D721Med (cell line): ENCODE measurements at regions not wholly inside any gene's neighbourhood (a gene's known extent, or its start where the extent isn't known, plus 50 kb on each side); places are given as distances from the start of the nearest gene placed in this dataset.

Experiments
- DNase-seq: peaks from one replicate; pipeline ENCODE4 v3.0.0; 2011; ENCODE audit warnings: low spot score; ENCODE audit not compliant: insufficient read length
- FAIRE-seq: peaks from 2 replicates; lab custom pipeline; 2011; peaks lifted over from hg19 to GRCh38; lab: Jason Lieb, UNC
- TF ChIP-seq, protein P1 (sequence below): IDR thresholded peaks from 2 replicates; pipeline ENCODE4 v1.5.1; 2012; ENCODE audit warnings: mild to moderate bottlenecking, control low read depth; ENCODE audit not compliant: insufficient read depth; ENCODE audit errors: missing control alignments

DNA sequence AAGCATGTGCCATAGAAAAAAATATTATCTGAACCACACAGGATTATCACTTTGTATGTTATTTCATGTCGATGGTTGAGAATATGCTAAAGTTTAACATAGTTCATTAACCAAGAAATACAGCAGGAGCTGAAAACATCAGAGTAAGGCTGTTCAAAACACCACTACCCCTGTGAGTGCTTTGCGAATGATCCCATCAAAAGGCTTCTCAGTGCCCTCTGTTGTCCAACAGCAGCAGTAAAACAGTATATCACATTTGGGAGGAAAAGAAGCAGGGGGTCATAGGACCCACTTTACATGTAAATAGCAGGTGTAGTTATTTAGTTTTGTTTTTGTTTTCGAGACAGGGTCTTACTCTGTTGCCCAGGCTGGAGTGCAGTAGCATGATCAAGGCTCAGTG, 289.4 kb upstream of the FMN2 start:
- FAIRE-seq (peak; percentile 84), DNase-seq (no peak)
- TF ChIP-seq, protein P1, sequence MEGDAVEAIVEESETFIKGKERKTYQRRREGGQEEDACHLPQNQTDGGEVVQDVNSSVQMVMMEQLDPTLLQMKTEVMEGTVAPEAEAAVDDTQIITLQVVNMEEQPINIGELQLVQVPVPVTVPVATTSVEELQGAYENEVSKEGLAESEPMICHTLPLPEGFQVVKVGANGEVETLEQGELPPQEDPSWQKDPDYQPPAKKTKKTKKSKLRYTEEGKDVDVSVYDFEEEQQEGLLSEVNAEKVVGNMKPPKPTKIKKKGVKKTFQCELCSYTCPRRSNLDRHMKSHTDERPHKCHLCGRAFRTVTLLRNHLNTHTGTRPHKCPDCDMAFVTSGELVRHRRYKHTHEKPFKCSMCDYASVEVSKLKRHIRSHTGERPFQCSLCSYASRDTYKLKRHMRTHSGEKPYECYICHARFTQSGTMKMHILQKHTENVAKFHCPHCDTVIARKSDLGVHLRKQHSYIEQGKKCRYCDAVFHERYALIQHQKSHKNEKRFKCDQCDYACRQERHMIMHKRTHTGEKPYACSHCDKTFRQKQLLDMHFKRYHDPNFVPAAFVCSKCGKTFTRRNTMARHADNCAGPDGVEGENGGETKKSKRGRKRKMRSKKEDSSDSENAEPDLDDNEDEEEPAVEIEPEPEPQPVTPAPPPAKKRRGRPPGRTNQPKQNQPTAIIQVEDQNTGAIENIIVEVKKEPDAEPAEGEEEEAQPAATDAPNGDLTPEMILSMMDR, result peak; percentile 14

DNA sequence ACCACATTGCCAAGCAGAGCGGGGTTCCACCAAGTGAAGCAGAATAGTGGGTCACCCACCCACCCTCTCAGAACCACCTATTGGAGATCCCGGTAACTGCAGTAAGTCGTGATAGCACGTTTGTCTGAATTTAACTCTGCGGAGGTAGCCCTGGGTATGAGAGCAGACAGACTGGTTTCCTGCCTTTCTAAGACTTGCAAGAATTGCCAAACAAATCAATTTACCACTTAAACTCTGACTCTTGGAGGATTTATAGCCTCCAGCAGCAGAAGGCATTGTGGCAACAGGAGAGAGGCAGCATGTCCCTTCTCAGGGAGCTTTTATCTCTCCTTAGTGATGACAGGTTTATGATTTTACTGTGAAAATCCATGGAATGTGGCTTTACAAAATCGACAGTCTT, 287.9 kb upstream of the FMN2 start:
- TF ChIP-seq, protein P1, result no peak
- no peak for DNase-seq
- FAIRE-seq, result no peak

DNA sequence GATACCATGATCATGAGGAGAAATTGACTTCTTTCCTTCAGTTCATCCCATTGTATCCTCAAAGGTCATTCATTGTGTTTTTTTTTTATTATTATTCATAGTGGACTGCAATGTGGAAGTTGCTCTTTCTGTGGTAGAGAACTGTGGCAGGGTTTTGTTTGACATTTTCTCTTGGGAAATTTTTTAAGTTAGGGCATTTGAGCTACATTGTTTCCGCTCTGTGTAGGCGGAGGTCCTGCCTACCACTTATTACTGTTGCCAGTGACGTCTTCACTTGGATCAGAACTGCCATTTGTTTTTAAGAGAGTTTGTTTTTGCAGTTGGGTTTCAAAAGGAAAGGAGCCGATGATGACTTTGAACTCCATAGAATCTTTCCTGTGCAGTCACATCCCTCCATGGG, 287.4 kb upstream of the FMN2 start:
- TF ChIP-seq, protein P1, result no peak
- FAIRE-seq (no peak), DNase-seq (no peak)

DNA sequence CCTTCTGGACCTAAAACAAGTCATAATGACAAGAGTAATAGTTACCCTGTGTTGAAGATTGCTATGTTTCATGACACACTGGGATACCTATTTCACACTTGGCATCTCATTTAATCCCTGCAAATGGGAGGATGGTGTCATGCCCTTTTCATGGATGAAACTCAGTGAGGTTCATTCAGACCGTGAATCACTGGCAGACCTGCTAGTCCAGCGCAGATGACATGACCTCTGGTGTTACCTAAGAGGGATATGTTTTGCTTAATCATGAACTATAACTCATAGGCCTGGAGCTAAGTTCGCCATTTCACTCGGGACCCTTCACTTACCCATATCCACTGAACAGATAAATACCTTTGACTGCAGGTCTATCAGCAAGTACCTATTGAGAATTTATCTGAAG, 286.6 kb upstream of the FMN2 start:
- DNase-seq (no peak), FAIRE-seq (peak; percentile 55)
- TF ChIP-seq, protein P1, result no peak

DNA sequence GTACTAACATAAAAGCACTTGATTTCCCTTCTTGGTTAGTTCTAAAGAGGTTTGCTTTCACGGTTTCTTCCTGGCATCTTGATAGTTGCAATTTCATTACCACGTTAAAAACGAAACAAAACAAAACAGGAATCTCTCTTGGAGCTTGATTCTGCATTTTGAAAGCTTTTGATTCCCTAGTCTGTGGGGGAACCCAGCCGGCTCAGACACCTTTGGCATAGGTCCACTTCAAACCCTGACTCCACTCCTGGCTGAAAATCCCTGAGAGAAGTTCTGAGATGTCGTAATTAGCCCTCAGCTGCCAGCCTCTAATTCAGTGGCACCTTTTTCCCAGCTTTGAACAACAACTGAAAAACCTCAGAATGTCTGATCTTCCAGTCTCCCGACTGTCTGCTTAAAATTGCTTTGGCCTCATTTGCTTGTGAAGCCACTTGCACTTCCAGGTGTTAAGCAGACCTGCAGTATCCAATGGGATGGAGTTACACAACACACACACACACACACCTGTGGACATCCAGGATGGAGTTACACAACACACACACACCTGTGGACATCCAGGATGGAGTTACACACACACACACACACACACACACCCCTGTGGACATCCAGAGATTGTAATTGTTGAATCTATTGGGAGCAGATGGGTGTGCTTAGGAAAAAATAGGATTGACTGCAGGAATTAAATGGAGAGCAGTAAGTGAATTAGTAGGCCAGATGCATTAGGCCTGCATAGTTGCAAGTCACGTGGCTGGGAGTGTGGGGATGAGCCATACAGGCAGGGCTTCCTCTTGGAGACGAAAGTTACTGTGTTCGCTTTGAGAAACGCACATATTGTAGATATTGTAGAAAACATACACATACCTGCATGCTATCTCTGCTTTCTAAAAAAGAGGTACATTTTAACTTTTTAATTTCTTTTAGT, 285.6 kb upstream of the FMN2 start:
- TF ChIP-seq, protein P1, result no peak
- DNase-seq (peak; percentile 52), FAIRE-seq (peak; percentile 96)

DNA sequence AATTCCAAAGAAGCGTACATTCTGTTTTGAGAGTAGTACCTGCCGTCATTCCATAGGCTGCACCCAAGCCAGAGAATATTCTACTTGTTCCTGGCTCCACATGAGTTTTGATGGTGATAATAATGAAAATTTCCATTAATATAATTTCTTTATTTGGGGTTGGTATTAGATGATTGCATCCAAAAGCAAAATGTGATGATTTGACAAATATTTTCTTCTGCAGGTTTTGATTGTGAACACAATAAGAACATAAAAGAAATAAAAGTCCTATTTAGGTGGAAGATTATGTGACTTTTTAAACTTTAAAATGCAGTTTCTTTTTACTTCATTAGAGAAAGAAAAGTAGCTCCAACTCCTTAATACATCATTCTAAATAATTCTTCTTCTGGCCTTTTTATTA, 284.8 kb upstream of the FMN2 start:
- DNase-seq (no peak), FAIRE-seq (peak; percentile 29)
- TF ChIP-seq, protein P1, result no peak

DNA sequence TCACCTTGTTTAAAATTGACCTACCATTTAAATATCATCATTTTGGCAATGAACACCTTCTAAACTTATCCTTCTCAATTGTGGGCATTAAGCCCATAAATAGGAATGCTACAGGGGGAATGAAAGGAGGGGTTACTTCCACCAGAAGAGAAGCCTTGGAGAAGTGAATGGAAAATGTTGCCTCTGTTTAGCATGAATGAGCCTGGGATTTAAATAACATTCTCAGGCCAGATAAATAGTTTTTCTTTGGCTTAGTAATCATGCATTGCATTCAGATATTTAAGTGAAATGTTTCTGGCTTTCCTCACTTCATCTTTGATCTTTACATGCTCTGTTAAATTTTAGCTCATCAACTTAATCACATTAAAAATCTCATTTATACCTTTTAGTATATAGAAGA, 284.3 kb upstream of the FMN2 start:
- FAIRE-seq (peak; percentile 87), DNase-seq (no peak)
- TF ChIP-seq, protein P1, result no peak
